T1000 (cell line): ENCODE measurements at regions not wholly inside any gene's neighbourhood (a gene's known extent, or its start where the extent isn't known, plus 50 kb on each side); places are given as distances from the start of the nearest gene placed in this dataset.

Experiments
- DNase-seq: peaks from one replicate; lab custom pipeline; 2025; ENCODE audit warnings: mixed read lengths; lab: John Stamatoyannopoulos, UW

DNA sequence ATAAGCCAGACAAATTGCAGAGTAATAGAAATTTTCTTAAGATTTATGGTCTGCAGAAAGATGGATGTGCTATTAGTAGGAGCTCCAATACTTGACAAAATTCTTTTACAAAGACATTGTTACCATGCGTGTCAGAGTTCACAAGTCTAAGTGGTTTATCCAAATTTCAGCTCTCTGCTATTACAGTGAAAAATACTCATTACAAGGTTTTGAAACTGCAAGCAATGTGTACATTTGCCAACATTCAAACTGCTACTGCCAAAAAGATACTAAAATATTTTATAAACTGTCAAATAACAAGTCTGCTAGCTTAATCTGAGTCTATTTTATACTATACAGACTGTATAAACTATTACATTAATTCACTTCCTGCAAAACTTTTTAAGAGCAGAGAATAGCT is 1341.5 kb upstream of the ACVR2A start:
- DNase-seq, result no peak

DNA sequence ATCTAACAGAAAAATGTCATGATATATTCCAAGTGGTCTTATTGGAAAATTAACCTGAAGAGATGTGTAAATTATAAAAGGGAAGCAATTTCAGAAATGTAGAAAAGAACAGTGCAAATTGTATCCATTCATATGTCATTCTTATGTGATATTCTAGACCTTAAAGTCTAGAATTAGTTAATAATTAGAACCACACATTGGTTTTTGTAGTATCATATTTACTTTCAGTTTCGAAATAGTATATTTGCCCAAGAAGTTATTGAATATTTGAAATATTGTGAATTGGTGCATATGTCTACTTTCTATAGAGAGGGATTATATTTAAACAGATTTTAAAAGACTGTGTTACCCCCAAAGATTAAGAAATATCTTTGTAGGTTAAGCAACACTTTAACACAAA is 1348.6 kb upstream of the ACVR2A start:
- DNase-seq, result no peak

DNA sequence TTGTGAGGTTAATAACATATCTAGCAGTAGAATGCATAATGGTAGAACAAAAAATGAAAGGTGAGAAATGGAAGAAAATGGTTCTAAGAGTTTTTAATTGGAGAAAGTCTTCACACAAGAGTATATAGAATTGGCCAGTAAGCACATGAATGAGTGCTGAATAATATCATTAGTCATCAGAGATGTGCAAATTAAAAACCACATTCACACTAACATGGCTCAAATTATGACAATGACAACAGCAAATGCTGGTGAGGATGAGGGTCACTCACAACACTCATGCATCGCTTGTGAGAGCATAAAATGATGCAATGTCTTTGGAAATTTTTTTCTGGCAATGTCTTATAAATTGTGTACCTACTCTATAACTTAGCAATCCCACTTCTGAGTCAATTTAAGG is 1355.4 kb upstream of the ACVR2A start:
- no peak for DNase-seq

DNA sequence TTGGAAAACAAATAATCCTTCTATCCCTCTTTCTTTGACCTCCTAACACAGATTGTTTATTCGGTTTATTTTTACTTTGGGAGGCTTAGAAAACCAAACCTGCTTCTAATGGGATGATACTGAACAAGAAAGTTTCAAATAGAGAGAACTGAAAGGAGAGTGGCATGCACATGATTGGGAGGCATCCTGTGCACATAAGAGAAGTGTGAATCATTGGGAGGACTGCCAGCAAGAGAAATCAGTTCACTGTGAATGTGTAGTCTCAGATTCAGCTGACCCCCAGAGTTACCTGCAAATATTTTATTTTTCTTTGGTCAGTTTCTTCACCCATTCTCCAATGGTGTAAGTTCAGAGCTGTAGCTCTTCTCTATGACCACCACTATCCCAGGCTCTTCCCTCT is 1363.2 kb upstream of the ACVR2A start:
- DNase-seq, result no peak

DNA sequence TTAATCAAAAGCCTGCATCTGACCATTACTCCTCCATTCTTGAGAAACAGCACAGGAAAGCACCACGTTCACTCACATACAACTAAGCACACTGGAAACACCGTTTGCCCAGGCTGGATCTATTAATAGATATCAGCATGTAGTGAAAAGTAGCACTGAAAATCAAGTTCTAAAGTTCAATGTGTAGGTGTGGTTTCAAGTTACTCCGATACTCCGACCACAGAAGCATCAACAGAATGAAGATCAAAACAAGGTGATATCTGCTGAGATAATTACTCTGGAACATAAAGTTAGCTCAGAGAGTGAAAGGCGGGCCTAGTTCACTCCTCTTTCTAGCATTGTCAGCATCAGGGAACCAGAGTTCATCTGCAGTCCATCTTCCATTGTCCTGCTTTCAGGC is 1367.4 kb upstream of the ACVR2A start:
- DNase-seq, result no peak

DNA sequence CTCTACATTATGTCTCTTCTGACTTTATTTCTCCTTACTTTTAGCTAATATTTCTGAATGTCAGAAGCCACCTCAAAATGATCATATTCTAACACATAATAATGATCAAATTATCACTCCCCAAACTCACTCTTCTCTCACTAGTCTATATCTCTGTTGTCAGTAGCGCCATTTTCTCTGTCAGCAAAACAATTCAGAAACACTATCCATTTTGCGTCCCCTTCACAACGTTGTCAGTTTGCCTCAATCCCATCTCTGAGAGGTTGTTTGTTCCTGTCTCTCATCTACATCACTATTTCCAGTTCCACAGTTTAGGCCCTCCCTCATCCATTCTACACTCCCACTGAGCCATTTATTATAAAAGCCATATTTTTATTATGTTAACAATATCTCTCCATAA is 1376.3 kb upstream of the ACVR2A start:
- no peak for DNase-seq

DNA sequence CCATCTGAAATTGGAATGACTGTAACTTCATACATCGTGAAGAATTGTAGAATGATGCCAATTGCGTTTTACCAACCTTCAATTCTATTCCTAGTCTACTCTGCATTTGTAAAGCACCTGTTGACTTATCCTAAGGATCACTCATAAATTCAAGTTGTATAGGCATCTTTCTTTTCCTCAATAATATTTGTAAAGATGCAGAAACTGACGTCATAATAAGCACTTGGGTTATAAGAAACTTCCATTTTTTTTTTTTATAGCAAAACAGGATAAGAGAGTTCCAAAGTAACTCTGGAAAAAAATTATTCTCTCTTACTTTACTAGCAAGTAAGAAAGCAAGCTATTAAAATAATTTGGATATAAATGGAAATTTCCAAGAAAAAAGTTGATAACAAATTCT is 1377.4 kb upstream of the ACVR2A start:
- DNase-seq, result no peak

DNA sequence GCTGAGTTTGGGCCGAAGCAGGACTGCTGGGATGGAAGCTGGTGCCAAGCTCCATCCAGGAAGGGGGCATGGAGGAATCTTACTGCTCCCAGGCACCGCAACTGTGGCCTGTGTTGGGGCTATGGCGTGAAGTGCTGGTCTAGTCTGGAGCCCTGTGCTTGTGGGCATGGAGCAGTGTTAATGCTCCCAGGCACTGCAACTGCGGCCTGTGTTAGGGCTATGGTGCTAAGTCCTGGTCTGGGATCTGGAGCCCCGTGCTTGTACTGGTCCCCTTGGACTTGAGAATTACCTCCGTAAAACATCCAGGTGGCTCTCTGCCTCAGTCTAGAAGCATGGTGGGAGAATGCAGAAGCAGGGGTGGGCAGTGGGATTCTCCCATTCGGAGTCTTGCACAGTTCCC is 1379.4 kb upstream of the ACVR2A start:
- no peak for DNase-seq

DNA sequence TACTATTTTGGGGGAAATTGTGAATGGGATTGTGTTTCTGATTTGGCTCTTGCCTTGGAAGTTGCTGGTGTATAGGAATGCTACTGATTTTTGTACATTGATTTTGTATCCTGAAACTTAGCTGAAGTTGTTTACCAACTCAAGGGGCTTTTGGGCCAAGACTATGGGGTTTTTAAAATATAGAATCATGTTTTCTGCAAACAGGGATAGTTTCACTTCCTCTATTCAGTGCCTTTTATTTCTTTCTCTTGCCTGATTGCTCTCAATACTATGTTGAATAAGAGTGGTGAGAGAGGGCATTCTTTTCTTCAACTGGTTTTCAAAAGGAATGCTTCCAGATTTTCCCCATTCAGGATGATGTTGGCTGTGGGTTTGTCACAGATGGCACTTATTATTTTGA is 1383.8 kb upstream of the ACVR2A start:
- no peak for DNase-seq

DNA sequence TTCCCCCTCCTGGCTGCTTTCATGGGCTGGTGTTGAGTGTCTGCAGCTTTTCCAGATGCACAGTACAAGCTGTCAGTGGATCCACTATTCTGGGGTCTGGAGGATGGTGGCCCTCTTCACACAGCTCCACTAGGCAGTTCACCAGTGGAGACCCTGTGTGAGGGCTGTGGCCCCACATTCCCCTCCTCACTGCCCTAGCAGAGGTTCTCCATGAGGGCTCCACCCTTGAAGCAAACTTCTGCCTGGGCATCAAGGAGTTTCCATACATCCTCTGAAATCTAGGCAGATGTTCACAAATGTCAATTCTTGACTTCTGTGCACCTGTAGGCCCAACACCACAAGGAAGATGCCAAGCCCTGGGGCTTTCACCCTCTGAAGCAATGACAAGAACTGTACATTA is 1386.2 kb upstream of the ACVR2A start:
- DNase-seq, result no peak

DNA sequence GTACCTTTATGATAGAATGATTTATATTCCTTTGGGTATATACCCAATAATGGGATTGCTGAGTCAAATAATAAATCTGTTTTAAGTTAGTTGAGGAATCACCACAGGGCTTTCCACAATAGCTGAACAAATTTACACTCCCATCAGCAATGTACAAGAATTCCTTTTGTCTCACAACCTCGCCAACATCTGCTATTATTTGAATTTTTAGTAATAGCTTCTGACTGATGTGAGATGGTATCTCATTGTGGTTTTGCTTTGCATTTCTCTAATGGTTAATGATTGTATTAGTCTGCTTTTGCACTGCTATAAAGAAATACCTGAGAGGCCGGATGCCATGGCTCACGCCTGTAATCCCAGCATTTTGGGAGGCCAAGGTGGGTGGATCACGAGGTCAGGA is 1387.6 kb upstream of the ACVR2A start:
- DNase-seq, result no peak

DNA sequence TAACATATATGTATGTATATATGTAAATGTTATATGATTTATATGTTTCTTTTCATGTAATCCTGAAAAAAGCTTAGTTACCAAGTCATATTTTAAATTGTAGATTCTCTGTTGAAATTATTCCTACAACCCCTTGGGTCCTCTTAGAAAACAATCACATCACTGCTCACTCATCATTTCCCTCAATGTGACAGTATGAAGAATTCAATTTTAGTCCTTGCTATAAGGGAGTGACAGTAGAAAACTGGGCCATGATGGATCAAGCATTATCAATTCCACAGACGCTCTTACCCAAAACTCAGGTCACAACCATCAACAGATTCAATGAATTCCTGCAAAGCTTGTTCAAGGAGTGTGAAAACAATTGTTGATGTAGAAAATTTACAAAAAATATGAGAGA is 1389.5 kb upstream of the ACVR2A start:
- no peak for DNase-seq

DNA sequence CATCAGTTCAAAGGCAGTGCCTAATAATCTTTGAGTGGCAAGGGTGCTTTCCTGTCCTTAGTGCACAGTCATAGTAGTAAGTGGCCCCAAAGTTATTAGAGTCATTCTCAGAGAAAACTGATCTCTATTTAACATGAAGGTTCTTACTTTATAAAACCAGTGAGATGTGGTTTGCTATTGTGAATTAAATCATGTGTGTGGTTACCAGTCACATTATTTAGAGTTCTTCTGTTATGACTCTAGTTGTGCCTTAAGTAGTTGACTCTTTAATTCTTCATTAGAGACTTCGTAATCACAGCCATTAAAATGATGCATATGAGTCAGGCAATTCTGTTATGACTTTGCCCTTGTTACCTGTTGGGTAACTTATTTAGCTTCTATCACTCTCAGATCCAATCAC is 1392.9 kb upstream of the ACVR2A start:
- DNase-seq, result no peak

DNA sequence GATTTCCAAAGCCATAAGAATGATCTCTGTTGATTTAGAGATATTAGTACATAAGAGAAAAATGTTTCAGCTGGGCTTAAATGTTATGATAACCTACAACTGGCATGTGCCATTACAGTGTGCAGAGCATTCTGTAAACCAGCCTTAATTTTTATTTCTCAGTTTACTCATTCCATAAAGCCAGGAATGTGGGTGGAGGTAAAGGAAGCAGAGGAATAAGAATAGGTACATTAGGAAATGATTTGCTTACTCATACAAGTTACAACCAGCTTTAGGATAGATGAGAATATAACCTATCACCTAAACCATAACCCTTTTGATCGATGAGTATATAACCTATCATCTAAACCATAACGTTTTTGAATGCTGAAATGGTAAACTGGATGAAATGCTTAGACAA is 1394.7 kb upstream of the ACVR2A start:
- DNase-seq, result no peak

DNA sequence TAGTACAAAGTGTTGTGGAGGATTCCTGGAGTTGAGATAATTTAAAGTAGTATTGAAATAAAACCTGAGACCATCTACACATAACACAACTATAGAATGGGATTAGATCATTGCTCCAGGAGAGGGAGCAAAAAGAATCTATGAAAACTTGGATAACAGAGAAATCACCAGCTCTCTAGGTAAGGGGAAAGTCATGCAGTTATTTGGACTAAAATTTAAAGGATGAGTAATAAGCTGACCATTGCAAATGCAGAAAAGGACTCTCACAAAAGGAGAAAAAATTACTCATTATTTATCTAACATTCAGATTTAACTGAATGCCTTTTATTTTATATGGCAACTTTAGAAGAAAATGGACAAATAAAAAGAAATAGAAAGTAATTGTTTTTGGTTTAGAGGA is 1399.8 kb upstream of the ACVR2A start:
- no peak for DNase-seq

DNA sequence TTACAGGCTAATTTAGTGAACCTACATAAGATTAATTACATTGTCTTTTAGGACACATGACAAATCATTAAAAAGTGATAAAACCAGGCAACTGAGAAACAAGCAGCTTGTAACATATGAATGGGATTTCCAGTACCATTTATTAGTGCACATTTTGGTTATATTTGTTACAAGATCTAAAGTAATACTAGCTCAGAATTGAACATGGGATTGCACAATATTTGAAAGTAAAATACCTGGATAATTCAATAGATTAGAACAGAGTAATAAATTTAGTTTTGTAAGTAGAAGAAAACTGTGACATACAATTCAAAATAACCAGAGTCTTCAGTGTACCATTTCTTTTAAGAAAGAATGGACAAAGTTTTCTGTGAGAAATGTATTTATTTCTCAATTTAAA is 1400.7 kb upstream of the ACVR2A start:
- no peak for DNase-seq

DNA sequence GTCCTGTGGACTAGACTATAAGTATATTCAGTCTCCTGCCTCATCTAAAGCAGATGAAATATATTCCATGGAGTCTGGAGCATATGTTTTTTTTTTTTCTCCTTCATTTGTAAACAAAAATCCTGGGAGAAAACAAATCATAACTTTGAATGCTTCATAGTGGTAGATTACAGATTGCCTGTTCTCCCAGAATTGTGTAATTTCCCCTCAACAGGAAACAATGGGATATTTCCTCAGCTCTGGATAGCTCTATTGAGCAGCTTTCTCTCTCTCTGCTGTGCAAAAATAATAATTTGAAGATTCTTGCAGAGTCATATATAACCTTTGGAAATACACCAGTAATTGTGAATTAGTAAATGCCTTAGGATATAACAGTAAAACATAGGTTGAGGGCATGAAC is 1406.6 kb upstream of the ACVR2A start:
- no peak for DNase-seq

DNA sequence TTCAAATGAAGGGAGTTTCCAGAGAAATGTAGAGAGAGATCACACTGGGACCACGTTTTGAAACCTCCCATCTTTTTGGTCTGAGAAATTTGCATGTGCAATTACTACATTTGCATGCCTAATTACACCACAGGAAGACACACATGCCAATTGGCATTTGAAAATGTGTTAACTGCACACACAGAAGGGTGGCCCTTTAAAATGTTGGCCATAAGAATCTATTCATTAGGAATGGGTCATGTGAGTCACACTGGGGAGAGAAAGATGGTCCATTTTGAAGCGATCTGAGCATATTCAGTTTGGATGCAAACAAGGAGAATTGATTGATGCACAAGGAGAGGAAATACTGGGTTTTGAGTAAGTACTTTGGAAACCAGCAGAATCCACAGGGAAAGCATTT is 1407.1 kb upstream of the ACVR2A start:
- no peak for DNase-seq

DNA sequence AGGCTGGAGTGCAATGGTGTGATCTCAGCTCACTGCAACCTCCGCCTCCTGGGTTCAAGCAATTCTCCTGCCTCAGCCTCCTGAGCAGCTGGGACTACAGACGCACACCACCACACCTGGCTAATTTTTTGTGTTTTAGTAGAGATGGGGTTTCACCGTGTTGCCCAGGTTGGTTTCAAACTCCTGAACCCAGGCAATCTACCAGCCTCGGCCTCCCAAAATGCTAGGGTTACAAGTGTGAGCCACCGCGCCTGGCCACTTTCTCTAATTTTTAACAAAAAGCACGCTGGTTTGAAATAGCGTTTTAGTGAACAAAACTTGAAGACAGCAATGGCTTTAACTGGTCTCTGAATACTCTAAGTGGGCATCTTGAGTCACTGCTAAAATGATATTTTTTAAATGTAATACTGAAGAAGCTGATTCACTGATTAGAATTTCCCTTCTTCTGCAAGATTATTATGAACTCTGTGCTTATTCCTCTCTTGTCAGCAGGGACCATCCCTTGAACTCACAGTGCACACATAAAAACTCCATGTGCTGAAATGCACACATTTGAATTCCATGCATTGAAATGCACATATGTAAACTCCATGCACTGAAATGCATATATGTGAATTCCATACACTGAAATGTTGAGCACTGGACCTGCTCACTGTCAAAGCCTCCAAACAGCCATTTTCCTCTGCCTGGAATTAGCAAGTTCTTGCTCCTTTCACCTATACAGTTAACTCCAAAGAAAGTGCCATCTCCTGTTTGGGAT is 1411.5 kb upstream of the ACVR2A start:
- DNase-seq, result no peak

DNA sequence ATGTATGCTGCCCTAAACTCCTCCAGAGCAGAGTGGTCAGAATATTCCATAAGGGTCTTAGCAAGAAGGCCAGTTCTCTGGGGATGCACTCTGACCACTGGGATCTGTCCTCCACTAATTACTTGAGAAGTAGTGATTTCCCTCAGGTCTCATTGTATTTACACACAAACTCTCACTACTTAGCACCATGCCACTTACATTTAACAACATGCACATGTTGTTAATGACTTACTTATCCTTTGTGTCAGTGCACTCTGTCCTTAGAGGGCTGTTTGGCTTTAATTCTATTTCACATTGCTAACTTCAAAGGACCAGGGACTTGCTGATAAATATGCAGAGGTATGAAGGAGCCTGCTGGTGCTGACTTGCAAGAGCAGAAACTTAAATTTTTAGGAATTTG is 1415.5 kb upstream of the ACVR2A start:
- no peak for DNase-seq

DNA sequence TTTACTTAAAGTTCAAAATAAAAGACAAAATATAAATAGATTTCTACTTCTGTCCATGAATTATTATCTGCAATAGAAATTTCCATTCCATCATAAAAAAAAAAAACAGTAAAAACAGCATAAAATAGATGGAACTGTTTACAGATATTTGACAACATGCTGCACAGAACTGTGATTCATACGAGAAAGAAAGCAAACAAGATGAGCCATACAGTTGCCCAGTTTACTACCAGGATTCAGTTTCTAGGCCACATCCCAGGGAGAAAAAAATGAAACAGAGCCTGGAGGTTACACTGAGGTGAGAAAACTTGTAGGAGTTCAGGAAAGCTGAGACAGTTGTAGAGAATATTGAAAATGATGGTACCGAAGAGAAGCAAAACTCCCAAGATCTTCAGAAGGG is 1426.9 kb upstream of the ACVR2A start:
- no peak for DNase-seq

DNA sequence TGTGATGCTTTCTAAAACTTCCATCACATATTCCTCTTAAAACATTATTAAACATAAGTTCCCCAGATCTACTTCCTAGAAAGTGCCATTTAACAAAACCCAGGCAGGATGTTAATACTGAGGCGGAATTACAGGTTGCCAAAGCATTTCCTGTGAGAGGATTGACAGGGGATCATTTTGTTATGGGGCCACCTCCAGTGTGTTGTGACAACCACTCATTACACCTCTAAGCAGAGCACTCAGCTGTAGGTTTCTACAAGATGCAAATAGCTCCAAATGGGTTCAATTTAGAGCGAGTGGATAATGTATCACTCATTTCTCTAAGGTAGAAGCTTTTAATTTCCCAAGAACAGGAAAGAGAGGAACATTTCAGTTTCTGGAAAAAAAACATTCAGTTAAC is 1429.5 kb upstream of the ACVR2A start:
- DNase-seq, result no peak

DNA sequence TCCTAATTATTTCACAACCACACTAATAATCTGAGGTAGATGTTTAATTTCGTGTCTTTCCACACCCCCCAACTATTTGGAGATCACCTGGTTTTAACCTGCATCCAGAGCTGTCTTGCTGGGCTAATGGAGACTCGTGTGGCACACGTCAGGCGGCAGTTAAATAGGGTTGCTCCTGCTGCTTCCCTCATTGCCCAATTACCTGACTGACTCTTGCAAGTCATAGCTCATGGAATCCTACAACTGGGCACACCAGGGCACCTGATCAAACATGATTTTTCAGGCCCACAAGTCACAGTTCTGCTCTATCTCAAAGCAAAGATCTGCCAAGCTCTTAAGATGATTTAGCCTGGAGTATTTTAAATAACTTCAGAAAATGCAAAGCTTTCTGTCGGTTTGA is 1430.4 kb upstream of the ACVR2A start:
- DNase-seq, result no peak

DNA sequence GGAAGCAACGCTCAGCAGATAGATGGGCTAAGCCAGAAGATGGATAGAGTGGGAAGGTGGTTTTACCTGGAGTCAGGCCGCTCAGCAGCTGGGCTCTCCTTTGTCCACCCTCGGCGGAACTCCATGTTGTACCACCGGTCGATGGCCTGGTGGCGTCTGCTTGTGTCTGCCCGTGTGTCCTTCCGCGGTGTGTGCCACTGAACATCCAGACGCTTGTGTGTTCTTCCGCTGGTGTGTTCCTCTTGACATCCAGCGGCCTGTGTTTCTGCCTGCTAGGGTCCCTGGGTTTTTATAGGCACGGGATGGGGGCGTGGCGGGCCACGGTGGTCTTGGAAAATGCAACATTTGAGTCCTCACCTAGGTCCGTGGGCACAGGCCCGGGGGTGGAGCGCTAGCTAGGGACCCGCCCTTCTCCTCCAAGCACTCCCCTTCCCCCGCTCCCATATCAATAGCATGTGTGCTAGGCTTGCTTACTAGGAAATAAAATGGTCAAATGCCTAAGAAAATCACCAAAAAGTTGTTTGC is 1431.7 kb upstream of the ACVR2A start:
- no peak for DNase-seq
